CD4-positive, alpha-beta T cell (primary cell): ENCODE measurements at regions not wholly inside any gene's neighbourhood (a gene's known extent, or its start where the extent isn't known, plus 50 kb on each side); places are given as distances from the start of the nearest gene placed in this dataset.

ENCODE experiments used
- ATAC-seq: fragments of 200-7000 bp; cut with Tn5 transposase; one replicate; pipeline ENCODE4 v1.10.0; 2022; ENCODE audit warnings: mild to moderate bottlenecking; ENCODE audit not compliant: poor library complexity
- CTCF ChIA-PET: fragments of 350-600 bp; sonication (Branson Sonifier 250); formaldehyde crosslinking; loops from one replicate; lab custom pipeline; 2021; ENCODE audit warnings: antibody characterized with exemption, inconsistent platforms; lab: Charles Lee
- POLR2A ChIA-PET: fragments of 350-600 bp; sonication (Branson Sonifier 250); formaldehyde crosslinking; loops from one replicate; lab custom pipeline; 2021; ENCODE audit warnings: antibody characterized with exemption, inconsistent platforms; lab: Charles Lee
- DNase-seq, 14 experiments: peaks; one replicate each; pipeline ENCODE4 v3.0.0-alpha.2; 2013 to 2020; ENCODE audit warnings: mixed read lengths in 2 of 14
- H3K27ac ChIP-seq, 2 donors: one replicate each; pipeline versions ENCODE4 v1.5.1 to v1.7.0; 2013; ENCODE audit warnings: low read length in 2 of 2, low read depth in 1 of 2, mild to moderate bottlenecking in 1 of 2
- H3K27me3 ChIP-seq, 2 experiments: 1 replicate in 1 of 2; 2 replicates in 1 of 2; pipeline versions ENCODE4 v1.6.1 to v1.7.0; 2013; ENCODE audit warnings: low read length in 2 of 2, control low read depth in 1 of 2, mild to moderate bottlenecking in 1 of 2, moderate library complexity in 1 of 2; ENCODE audit not compliant: insufficient read depth in 2 of 2, control insufficient read depth in 1 of 2
- H3K36me3 ChIP-seq: one replicate; pipeline ENCODE4 v1.6.1; 2013; ENCODE audit warnings: low read length, control low read depth; ENCODE audit not compliant: insufficient read depth
- H3K4me1 ChIP-seq: one replicate; pipeline ENCODE4 v1.6.1; 2013; ENCODE audit warnings: low read length, control low read depth; ENCODE audit not compliant: insufficient read depth
- H3K4me3 ChIP-seq: one replicate; pipeline ENCODE4 v1.5.1; 2013; ENCODE audit warnings: mild to moderate bottlenecking, low read length, moderate library complexity
- H3K9me3 ChIP-seq, 2 experiments: 1 replicate in 1 of 2; 2 replicates in 1 of 2; pipeline versions ENCODE4 v1.6.1 to v1.7.0; 2013; ENCODE audit warnings: low read length in 2 of 2, mild to moderate bottlenecking in 2 of 2, control low read depth in 1 of 2, moderate library complexity in 1 of 2; ENCODE audit not compliant: control insufficient read depth in 1 of 2, insufficient read depth in 1 of 2
- H3K27ac Mint-ChIP-seq: one replicate; pipeline ENCODE4 v1.8.0; 2020; ENCODE audit warnings: mixed read lengths
- H3K27me3 Mint-ChIP-seq: one replicate; pipeline ENCODE4 v1.8.0; 2021; ENCODE audit warnings: mixed read lengths
- H3K36me3 Mint-ChIP-seq: one replicate; pipeline ENCODE4 v1.8.0; 2021; ENCODE audit warnings: low read depth, mixed read lengths
- H3K4me1 Mint-ChIP-seq: one replicate; pipeline ENCODE4 v1.8.0; 2021; ENCODE audit warnings: low read depth, mixed read lengths
- H3K4me3 Mint-ChIP-seq: one replicate; pipeline ENCODE4 v1.8.0; 2020; ENCODE audit warnings: mild to moderate bottlenecking, mixed read lengths
- H3K9me3 Mint-ChIP-seq: one replicate; pipeline ENCODE4 v1.8.0; 2020; ENCODE audit warnings: mixed read lengths
- CTCF ChIP-seq: fragments of 200-600 bp; IDR thresholded peaks from one replicate; pipeline ENCODE4 v1.8.0; 2022; ENCODE audit warnings: antibody characterized with exemption, mild to moderate bottlenecking
- intact Hi-C, 2 experiments: fragments of 100-400 bp; cut with DNase I in 1 of 2; cut with micrococcal nuclease in 1 of 2; formaldehyde crosslinking; loops; one replicate each; pipeline versions ENCODE4 v1.15.1 to v1.9.0; 2023 to 2025; cut with DNase I, micrococcal nuclease

- Mint-ChIP-seq H3K27me3 (peaks cover 15% of the 10 kb centered on the region), H3K36me3 (no peaks in the 10 kb centered on the region), H3K4me3 (no peak overlapping the region), H3K27ac (no peak overlapping the region), H3K4me1 (no peaks in the 10 kb centered on the region), H3K9me3 (no peaks in the 10 kb centered on the region)
- Histone ChIP-seq H3K9me3 (no peaks in the 10 kb centered on the region), H3K27ac (no peak overlapping the region), H3K4me3 (no peak overlapping the region), H3K4me1 (no peaks in the 10 kb centered on the region), H3K36me3 (no peaks in the 10 kb centered on the region), H3K27me3 (no peaks in the 10 kb centered on the region)
- intact Hi-C loops: no loop called here
- ChIA-PET POLR2A (no interaction called here), CTCF (no interaction called here)
- DNase-seq (no peak), ATAC-seq (no peak)
- TF ChIP-seq CTCF: no peak
Measured at GRCh38 chr4:90007494-90008167, 113.0 kb downstream of the MMRN1 start.

- H3K27me3 ChIP-seq: no peaks in the 10 kb centered on the region
- Mint-ChIP-seq H3K27me3 (peaks cover 4% of the 10 kb centered on the region), H3K4me1 (no peaks in the 10 kb centered on the region), H3K36me3 (no peaks in the 10 kb centered on the region), H3K9me3 (no peaks in the 10 kb centered on the region), H3K27ac (no peak overlapping the region), H3K4me3 (no peak overlapping the region)
- no peak for TF ChIP-seq CTCF
- H3K9me3 ChIP-seq: no peaks in the 10 kb centered on the region
- POLR2A ChIA-PET: no interaction called here
- ATAC-seq (no peak), DNase-seq (no peak)
- H3K36me3 ChIP-seq: no peaks in the 10 kb centered on the region
- intact Hi-C loops: no loop called here
- H3K27ac ChIP-seq: no peak overlapping the region
- CTCF ChIA-PET: no interaction called here
- no peaks in the 10 kb centered on the region for H3K4me1 ChIP-seq
- H3K4me3 ChIP-seq: no peak overlapping the region
Measured at GRCh38 chr4:90012918-90013317, 114.3 kb upstream of the CCSER1 start.

- Histone ChIP-seq H3K4me3 (no peak overlapping the region), H3K9me3 (no peaks in the 10 kb centered on the region), H3K36me3 (no peaks in the 10 kb centered on the region), H3K27ac (no peak overlapping the region), H3K27me3 (no peaks in the 10 kb centered on the region), H3K4me1 (no peaks in the 10 kb centered on the region)
- Mint-ChIP-seq H3K4me1 (no peaks in the 10 kb centered on the region), H3K27ac (no peak overlapping the region), H3K9me3 (no peaks in the 10 kb centered on the region), H3K4me3 (no peak overlapping the region), H3K27me3 (peaks cover 7% of the 10 kb centered on the region), H3K36me3 (no peaks in the 10 kb centered on the region)
- DNase-seq (no peak), ATAC-seq (no peak)
- intact Hi-C loops: no loop called here
- POLR2A ChIA-PET: no interaction called here
- TF ChIP-seq CTCF: no peak
- CTCF ChIA-PET: no interaction called here
Measured at GRCh38 chr4:90024519-90024918, 102.7 kb upstream of the CCSER1 start.
